A673 (cell line): ENCODE measurements at regions not wholly inside any gene's neighbourhood (a gene's known extent, or its start where the extent isn't known, plus 50 kb on each side); places are given as distances from the start of the nearest gene placed in this dataset.

Experiments used
- BruUV-seq: library from RNA; stranded (reverse); fragments of 400-500 nt; replicated peaks from 2 replicates; lab custom pipeline; 2021; lab: Mats Ljungman, UMichigan
- CTCF ChIA-PET: fragments of 300-600 bp; sonication (Branson Sonifier 250); formaldehyde crosslinking; loops from one replicate; lab custom pipeline; 2022; ENCODE audit warnings: antibody characterized with exemption; lab: Charles Lee
- POLR2A ChIA-PET: fragments of 300-600 bp; sonication (Branson Sonifier 250); formaldehyde crosslinking; loops from one replicate; lab custom pipeline; 2022; ENCODE audit warnings: antibody characterized with exemption; ENCODE audit not compliant: low non-redundant PET; lab: Charles Lee
- DNase-seq: peaks from one replicate; pipeline ENCODE4 v3.0.0-alpha.2; 2015; ENCODE audit warnings: low spot score
- H3K27ac ChIP-seq: fragments of 200-600 bp; sonication (generic); 2 replicates; pipeline ENCODE4 v1.5.1; 2016; ENCODE audit warnings: mixed run types, low read depth, mild to moderate bottlenecking, mixed read lengths, antibody characterized with exemption, low read length; ENCODE audit not compliant: poor library complexity, severe bottlenecking
- H3K27me3 ChIP-seq: fragments of 200-600 bp; sonication (generic); replicated peaks from 2 replicates; pipeline ENCODE4 v1.6.1; 2017; ENCODE audit warnings: mixed run types, low read depth, mild to moderate bottlenecking, mixed read lengths, antibody characterized with exemption, low read length; ENCODE audit not compliant: insufficient read depth, poor library complexity
- H3K36me3 ChIP-seq: fragments of 200-600 bp; sonication (generic); 2 replicates; pipeline ENCODE4 v1.6.1; 2016; ENCODE audit warnings: mixed run types, mild to moderate bottlenecking, mixed read lengths, antibody characterized with exemption, low read length; ENCODE audit not compliant: insufficient read depth, poor library complexity, severe bottlenecking
- H3K4me1 ChIP-seq: fragments of 200-600 bp; sonication (generic); 2 replicates; pipeline ENCODE4 v1.6.1; 2017; ENCODE audit warnings: mixed run types, mild to moderate bottlenecking, mixed read lengths, antibody characterized with exemption, low read length; ENCODE audit not compliant: insufficient read depth, poor library complexity, severe bottlenecking
- H3K4me3 ChIP-seq: fragments of 200-600 bp; sonication (generic); 2 replicates; pipeline ENCODE4 v1.5.1; 2016; ENCODE audit warnings: low read depth, mixed run types, mild to moderate bottlenecking, mixed read lengths, low read length; ENCODE audit not compliant: poor library complexity, severe bottlenecking
- H3K9me3 ChIP-seq: fragments of 200-600 bp; sonication (generic); 2 replicates; pipeline ENCODE4 v1.6.1; 2016; ENCODE audit warnings: mixed run types, low read depth, mild to moderate bottlenecking, mixed read lengths, antibody characterized with exemption, low read length; ENCODE audit not compliant: poor library complexity, severe bottlenecking
- EZH2 ChIP-seq: fragments of 200-600 bp; sonication (generic); IDR thresholded peaks from 2 replicates; pipeline ENCODE4 v1.6.1; 2017; ENCODE audit warnings: borderline replicate concordance, low read depth, mild to moderate bottlenecking, mixed read lengths, antibody characterized with exemption, low read length; ENCODE audit not compliant: poor library complexity, severe bottlenecking
- intact Hi-C: fragments of 100-400 bp; cut with micrococcal nuclease; formaldehyde crosslinking; loops from one replicate; pipeline ENCODE4 v1.10.0; 2022; ENCODE audit not compliant: unreplicated experiment
- TF ChIP-seq, protein P1 (sequence below): fragments of 300-800, 200-600 bp; sonication (generic); conservative IDR thresholded peaks from 2 replicates; pipeline ENCODE4 v1.5.1; 2017; ENCODE audit warnings: low read depth, mild to moderate bottlenecking, antibody characterized with exemption, low read length, moderate library complexity, mixed read lengths

DNA sequence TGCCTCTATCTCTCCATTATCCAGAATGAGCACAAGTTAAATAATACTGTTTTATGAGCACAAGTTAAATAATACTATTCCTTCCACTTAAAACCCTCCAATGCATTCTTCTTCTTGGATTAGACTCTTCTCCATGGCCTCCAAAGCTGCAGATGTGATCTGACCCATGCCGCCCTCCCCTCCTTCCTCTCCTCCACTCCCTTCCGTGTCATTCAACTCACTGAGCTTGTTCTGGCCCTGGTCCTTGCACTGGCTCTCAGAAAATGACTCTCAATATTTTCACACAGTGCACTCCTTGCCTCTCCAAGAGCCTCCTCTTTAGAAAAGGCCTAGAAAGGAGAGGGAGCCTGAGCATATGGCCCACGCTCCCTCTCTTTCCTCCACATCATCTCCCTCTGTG lies 125.0 kb upstream of the CD93 start:
- Histone ChIP-seq H3K27me3 (peaks cover 46% of the 10 kb centered on the region), H3K36me3 (no peaks in the 10 kb centered on the region), H3K4me1 (no peaks in the 10 kb centered on the region), H3K4me3 (no peak overlapping the region), H3K27ac (no peak overlapping the region), H3K9me3 (no peaks in the 10 kb centered on the region)
- ChIA-PET POLR2A (no interaction called here), CTCF (no interaction called here)
- no peak for TF ChIP-seq EZH2
- TF ChIP-seq, protein P1, sequence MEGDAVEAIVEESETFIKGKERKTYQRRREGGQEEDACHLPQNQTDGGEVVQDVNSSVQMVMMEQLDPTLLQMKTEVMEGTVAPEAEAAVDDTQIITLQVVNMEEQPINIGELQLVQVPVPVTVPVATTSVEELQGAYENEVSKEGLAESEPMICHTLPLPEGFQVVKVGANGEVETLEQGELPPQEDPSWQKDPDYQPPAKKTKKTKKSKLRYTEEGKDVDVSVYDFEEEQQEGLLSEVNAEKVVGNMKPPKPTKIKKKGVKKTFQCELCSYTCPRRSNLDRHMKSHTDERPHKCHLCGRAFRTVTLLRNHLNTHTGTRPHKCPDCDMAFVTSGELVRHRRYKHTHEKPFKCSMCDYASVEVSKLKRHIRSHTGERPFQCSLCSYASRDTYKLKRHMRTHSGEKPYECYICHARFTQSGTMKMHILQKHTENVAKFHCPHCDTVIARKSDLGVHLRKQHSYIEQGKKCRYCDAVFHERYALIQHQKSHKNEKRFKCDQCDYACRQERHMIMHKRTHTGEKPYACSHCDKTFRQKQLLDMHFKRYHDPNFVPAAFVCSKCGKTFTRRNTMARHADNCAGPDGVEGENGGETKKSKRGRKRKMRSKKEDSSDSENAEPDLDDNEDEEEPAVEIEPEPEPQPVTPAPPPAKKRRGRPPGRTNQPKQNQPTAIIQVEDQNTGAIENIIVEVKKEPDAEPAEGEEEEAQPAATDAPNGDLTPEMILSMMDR, result no peak
- no peak for DNase-seq
- BruUV-seq, result no TSS peak
- intact Hi-C loops, result no loop called here

DNA sequence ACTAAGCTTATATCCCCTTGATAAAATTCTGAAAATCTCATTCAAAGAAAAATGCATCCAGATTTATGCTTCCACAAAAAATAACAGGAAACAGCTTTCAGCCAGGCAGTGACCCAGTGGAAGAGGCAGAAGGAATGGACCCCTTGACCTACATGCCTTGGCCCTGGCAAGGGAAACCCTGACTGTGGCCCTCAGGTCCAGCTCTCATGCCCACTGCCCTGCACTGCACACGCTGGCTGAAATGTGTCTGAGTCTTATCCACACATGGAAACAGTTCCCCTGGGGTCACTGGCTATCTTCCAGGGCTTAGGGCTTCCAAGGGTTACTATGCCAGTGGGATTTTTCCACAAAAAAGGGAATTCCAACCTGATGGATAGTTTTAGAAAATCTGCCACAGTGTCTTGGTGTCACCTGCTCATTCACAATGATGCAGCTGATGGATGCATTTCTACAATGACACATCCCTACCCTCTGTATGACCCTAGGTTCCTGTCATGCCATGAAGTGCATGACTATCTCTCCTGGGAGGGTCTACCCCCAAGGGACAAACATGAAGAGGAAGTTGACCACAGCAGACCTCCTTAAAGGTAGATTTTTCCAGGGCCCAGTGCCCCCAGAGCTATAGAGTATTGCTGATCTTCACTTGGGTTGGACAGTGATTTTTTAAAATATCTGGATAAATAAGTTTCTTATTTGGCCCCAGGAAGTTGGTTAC lies 121.9 kb upstream of the CD93 start:
- intact Hi-C loops, result no loop called here
- BruUV-seq, result no TSS peak
- Histone ChIP-seq H3K4me1 (no peaks in the 10 kb centered on the region), H3K27ac (no peak overlapping the region), H3K4me3 (no peak overlapping the region), H3K9me3 (no peaks in the 10 kb centered on the region), H3K27me3 (peaks cover 67% of the 10 kb centered on the region), H3K36me3 (no peaks in the 10 kb centered on the region)
- CTCF ChIA-PET, result no interaction called here
- DNase-seq, result no peak
- TF ChIP-seq, protein P1, result no peak
- no peak for TF ChIP-seq EZH2
- POLR2A ChIA-PET, result no interaction called here

DNA sequence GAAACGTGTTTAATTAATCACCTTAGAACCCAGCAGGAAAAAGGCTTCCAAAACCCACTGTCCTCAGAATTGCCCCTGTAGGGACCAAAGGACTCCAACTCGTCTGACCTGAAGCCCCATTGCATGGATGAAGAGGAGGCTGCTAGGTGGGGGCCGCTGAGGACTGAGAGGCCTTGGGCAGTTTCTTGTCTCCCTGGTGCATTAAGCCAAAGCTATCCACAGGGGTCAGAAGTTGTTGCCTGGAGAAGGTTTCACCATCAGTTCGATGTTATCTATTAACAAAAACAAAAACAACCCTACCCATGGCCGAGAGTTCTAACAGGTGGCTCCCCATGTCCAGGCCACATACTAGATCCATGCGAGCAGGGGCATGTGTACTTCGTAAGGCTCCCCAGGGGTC lies 120.9 kb upstream of the CD93 start:
- intact Hi-C loops, result no loop called here
- Histone ChIP-seq H3K9me3 (no peaks in the 10 kb centered on the region), H3K4me1 (no peaks in the 10 kb centered on the region), H3K4me3 (no peak overlapping the region), H3K27ac (no peak overlapping the region), H3K27me3 (peaks cover 74% of the 10 kb centered on the region), H3K36me3 (no peaks in the 10 kb centered on the region)
- TF ChIP-seq, protein P1, result no peak
- TF ChIP-seq EZH2, result no peak
- ChIA-PET POLR2A (no interaction called here), CTCF (no interaction called here)
- no peak for DNase-seq
- BruUV-seq, result no TSS peak
